ENCODE measurements at regions not wholly inside any gene's neighbourhood (a gene's known extent, or its start where the extent isn't known, plus 50 kb on each side); places are given as distances from the start of the nearest gene placed in this dataset.

- H3K4me1 ChIP-seq (ENCODE audit: insufficient read depth, low read length, poor library complexity, severe bottlenecking), result no peaks in the 10 kb centered on the region
- TF ChIP-seq EZH2phosphoT487 (IDR thresholded peaks at IDR 0.05; ENCODE audit: borderline replicate concordance) (no peak), CTCF (conservative IDR thresholded peaks at IDR 0.05; ENCODE audit: low read length) (no peak)
- no peaks in the 10 kb centered on the region for H3K36me3 ChIP-seq (ENCODE audit: insufficient read depth, low read length)
- no peaks in the 10 kb centered on the region for H3K9me2 ChIP-seq (replicated peaks; ENCODE audit: low read depth, low read length)
- no peaks in the 10 kb centered on the region for H4K20me1 ChIP-seq (ENCODE audit: insufficient read depth, low read length, poor library complexity, severe bottlenecking)
- H3K4me3 ChIP-seq (ENCODE audit: low read length, poor library complexity, severe bottlenecking), result no peak overlapping the region
- no peak overlapping the region for H2AFZ ChIP-seq (ENCODE audit: low read length)
- no peaks in the 10 kb centered on the region for H3F3A ChIP-seq (ENCODE audit: low read depth)
- no peaks in the 10 kb centered on the region for H3K79me2 ChIP-seq (ENCODE audit: insufficient read depth, low read length)
- no peak overlapping the region for H3K4me2 ChIP-seq (ENCODE audit: low read depth, low read length, poor library complexity, severe bottlenecking)
- H3K9ac ChIP-seq (ENCODE audit: low read depth, low read length, poor library complexity, severe bottlenecking), result no peak overlapping the region
- H3K9me3 ChIP-seq (ENCODE audit: insufficient read depth, low read depth, low read length), result no peaks in the 10 kb centered on the region
- no peaks in the 10 kb centered on the region for H3K27me3 ChIP-seq (ENCODE audit: insufficient read depth, low read length, poor library complexity, severe bottlenecking)
These were observed 1388.3 kb upstream of the C9orf72 start for GRCh38 chr9:28961623-28962022.

GRCh38 chr9:28967226-28967625, 1393.9 kb upstream of the C9orf72 start:
- H3K9me3 ChIP-seq (ENCODE audit: insufficient read depth, low read depth, low read length), result no peaks in the 10 kb centered on the region
- no peaks in the 10 kb centered on the region for H3K4me1 ChIP-seq (ENCODE audit: insufficient read depth, low read length, poor library complexity, severe bottlenecking)
- H3K9ac ChIP-seq (ENCODE audit: low read depth, low read length, poor library complexity, severe bottlenecking), result no peak overlapping the region
- H3K27me3 ChIP-seq (ENCODE audit: insufficient read depth, low read length, poor library complexity, severe bottlenecking), result no peaks in the 10 kb centered on the region
- no peaks in the 10 kb centered on the region for H3F3A ChIP-seq (ENCODE audit: low read depth)
- no peak overlapping the region for H2AFZ ChIP-seq (ENCODE audit: low read length)
- no peaks in the 10 kb centered on the region for H3K79me2 ChIP-seq (ENCODE audit: insufficient read depth, low read length)
- no peaks in the 10 kb centered on the region for H3K9me2 ChIP-seq (replicated peaks; ENCODE audit: low read depth, low read length)
- H4K20me1 ChIP-seq (ENCODE audit: insufficient read depth, low read length, poor library complexity, severe bottlenecking), result no peaks in the 10 kb centered on the region
- H3K4me3 ChIP-seq (ENCODE audit: low read length, poor library complexity, severe bottlenecking), result no peak overlapping the region
- TF ChIP-seq CTCF (conservative IDR thresholded peaks at IDR 0.05; ENCODE audit: low read length) (no peak), EZH2phosphoT487 (IDR thresholded peaks at IDR 0.05; ENCODE audit: borderline replicate concordance) (no peak)
- no peak overlapping the region for H3K4me2 ChIP-seq (ENCODE audit: low read depth, low read length, poor library complexity, severe bottlenecking)
- H3K36me3 ChIP-seq (ENCODE audit: insufficient read depth, low read length), result no peaks in the 10 kb centered on the region

DNA sequence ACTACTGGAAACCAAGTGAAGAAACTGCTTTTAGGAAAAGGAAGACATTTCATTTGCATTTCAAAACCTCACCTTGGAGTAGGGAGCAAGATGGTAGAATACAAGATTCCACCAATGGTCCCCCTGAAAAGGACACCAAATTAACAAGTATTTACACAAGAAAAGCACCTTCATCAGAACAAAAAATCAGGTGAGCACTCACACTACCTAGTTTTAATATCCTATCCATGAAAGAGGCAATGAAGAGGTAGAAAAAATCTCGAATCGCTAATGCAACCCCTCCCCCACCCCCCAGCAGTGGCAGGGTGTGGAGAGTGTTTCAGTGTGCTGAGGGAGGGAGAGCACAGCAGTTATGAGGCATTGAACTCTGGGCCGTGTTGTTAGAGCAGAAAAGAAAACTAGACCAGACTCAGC, 1397.0 kb upstream of the C9orf72 start:
- TF ChIP-seq EZH2phosphoT487 (IDR thresholded peaks at IDR 0.05; ENCODE audit: borderline replicate concordance) (no peak), CTCF (conservative IDR thresholded peaks at IDR 0.05; ENCODE audit: low read length) (no peak)
- Histone ChIP-seq H3K36me3 (ENCODE audit: insufficient read depth, low read length) (no peaks in the 10 kb centered on the region), H2AFZ (ENCODE audit: low read length) (no peak overlapping the region), H3F3A (ENCODE audit: low read depth) (no peaks in the 10 kb centered on the region), H3K9me2 (replicated peaks; ENCODE audit: low read depth, low read length) (no peaks in the 10 kb centered on the region), H4K20me1 (ENCODE audit: insufficient read depth, low read length, poor library complexity, severe bottlenecking) (no peaks in the 10 kb centered on the region), H3K79me2 (ENCODE audit: insufficient read depth, low read length) (no peaks in the 10 kb centered on the region), H3K9ac (ENCODE audit: low read depth, low read length, poor library complexity, severe bottlenecking) (no peak overlapping the region), H3K4me1 (ENCODE audit: insufficient read depth, low read length, poor library complexity, severe bottlenecking) (no peaks in the 10 kb centered on the region), H3K9me3 (ENCODE audit: insufficient read depth, low read depth, low read length) (no peaks in the 10 kb centered on the region), H3K27me3 (ENCODE audit: insufficient read depth, low read length, poor library complexity, severe bottlenecking) (no peaks in the 10 kb centered on the region), H3K4me3 (ENCODE audit: low read length, poor library complexity, severe bottlenecking) (no peak overlapping the region), H3K4me2 (ENCODE audit: low read depth, low read length, poor library complexity, severe bottlenecking) (no peak overlapping the region)

Measured in Loucy (cell line).